Right lobe of liver (tissue), 4 donors: ENCODE measurements at regions not wholly inside any gene's neighbourhood (a gene's known extent, or its start where the extent isn't known, plus 50 kb on each side); places are given as distances from the start of the nearest gene placed in this dataset.

Experiments
- POLR2A ChIP-seq: fragments of 450-650 bp; IDR thresholded peaks from one replicate; pipeline ENCODE4 v1.6.1; 2017; ENCODE audit warnings: antibody characterized with exemption, mild to moderate bottlenecking
- TF ChIP-seq, protein P1 (sequence below), 4 donors: fragments of 200-600 bp in 3 of 4; fragments of 450-650 bp in 1 of 4; IDR thresholded peaks; one replicate each; pipeline versions ENCODE4 v1.5.1 to v1.8.0; 2016 to 2022; ENCODE audit warnings: antibody characterized with exemption in 4 of 4, mild to moderate bottlenecking in 2 of 4
- donor health status: DM: no; HTN: no; CAD: no.
- donor health status: DM: no; HTN: no; CAD: no.
- donor health status: DM: no; HTN: yes; CAD: no.

DNA sequence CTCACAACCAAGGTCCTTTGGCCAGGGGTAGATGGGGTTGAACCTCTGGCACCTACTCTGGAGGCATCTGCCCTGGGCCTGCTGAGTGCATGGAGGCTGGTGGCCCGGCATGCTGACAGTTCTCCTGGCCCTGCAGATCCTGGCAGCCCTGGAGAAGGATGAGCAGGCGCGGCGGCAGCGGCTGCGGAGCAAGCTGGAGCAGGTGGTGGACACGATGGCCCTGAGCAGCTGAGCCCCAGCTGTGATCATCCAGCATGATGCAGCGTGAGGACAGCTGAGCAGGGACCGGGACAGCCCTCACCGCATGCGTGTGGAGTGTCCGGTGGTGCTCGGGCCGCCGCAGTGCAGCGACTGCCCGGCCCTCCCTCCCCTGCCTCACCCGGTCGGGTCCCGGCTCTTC is 50.9 kb downstream of the PLXNA1 start:
- TF ChIP-seq, protein P1, sequence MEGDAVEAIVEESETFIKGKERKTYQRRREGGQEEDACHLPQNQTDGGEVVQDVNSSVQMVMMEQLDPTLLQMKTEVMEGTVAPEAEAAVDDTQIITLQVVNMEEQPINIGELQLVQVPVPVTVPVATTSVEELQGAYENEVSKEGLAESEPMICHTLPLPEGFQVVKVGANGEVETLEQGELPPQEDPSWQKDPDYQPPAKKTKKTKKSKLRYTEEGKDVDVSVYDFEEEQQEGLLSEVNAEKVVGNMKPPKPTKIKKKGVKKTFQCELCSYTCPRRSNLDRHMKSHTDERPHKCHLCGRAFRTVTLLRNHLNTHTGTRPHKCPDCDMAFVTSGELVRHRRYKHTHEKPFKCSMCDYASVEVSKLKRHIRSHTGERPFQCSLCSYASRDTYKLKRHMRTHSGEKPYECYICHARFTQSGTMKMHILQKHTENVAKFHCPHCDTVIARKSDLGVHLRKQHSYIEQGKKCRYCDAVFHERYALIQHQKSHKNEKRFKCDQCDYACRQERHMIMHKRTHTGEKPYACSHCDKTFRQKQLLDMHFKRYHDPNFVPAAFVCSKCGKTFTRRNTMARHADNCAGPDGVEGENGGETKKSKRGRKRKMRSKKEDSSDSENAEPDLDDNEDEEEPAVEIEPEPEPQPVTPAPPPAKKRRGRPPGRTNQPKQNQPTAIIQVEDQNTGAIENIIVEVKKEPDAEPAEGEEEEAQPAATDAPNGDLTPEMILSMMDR (IDR thresholded peaks at IDR 0.05) = no peak
- TF ChIP-seq POLR2A = no peak
